Stimulated activated CD8-positive, alpha-beta memory T cell treated with anti-CD3 and anti-CD28 coated beads, Interleukin-12 subunit alpha, Interleukin-12 subunit beta, amount 100 ng/mL, for 4 hours (primary cell): ENCODE measurements at regions not wholly inside any gene's neighbourhood (a gene's known extent, or its start where the extent isn't known, plus 50 kb on each side); places are given as distances from the start of the nearest gene placed in this dataset.
"Not testable (repeated sequence)": the region's sequence is repeated elsewhere in the genome, so short reads cannot be mapped to it uniquely, and the experiment has no call there.

Source experiments
- DNase-seq: peaks from one replicate; pipeline ENCODE4 v3.0.0-alpha.2; 2020; ENCODE audit warnings: low read depth

DNA sequence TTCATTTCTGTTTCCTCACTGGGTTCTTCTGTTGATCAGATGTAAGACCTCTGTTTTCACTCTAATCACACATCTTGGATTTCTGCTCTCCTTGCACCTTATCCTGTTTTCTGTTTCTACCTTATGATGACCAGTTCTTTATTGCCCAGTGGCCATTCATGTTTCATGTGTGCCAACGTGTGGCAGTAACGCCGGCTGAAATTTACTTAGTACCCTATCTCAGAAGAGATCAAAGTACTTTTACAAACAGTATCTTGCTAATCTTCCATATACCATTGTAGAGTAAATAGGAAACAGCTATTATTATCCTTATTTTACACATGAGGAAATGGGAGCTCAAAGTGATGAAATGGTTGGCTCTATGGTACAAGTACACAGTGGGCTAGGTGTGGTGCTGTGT lies 74.0 kb downstream of the GATA3 start:
- DNase-seq: no peak

DNA sequence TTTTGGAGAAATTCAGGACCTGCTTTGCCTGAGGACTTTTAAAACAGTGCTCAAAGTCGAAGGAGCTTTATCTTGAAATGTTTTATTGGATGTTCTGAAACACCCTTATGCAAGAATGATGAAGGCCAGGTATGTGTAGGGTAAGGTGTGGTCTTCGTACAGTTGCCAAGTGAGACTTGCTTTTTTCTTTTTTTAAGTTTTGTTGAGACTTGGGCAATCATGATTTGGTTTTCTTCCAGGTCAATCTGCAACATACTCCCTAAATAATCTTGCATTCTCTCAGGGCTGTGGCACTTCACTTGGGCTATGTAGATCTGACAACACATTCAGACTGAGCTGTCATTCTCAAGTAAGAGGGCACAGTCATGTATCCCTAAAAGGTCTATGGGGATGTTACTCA lies 75.0 kb downstream of the GATA3 start:
- no peak for DNase-seq

DNA sequence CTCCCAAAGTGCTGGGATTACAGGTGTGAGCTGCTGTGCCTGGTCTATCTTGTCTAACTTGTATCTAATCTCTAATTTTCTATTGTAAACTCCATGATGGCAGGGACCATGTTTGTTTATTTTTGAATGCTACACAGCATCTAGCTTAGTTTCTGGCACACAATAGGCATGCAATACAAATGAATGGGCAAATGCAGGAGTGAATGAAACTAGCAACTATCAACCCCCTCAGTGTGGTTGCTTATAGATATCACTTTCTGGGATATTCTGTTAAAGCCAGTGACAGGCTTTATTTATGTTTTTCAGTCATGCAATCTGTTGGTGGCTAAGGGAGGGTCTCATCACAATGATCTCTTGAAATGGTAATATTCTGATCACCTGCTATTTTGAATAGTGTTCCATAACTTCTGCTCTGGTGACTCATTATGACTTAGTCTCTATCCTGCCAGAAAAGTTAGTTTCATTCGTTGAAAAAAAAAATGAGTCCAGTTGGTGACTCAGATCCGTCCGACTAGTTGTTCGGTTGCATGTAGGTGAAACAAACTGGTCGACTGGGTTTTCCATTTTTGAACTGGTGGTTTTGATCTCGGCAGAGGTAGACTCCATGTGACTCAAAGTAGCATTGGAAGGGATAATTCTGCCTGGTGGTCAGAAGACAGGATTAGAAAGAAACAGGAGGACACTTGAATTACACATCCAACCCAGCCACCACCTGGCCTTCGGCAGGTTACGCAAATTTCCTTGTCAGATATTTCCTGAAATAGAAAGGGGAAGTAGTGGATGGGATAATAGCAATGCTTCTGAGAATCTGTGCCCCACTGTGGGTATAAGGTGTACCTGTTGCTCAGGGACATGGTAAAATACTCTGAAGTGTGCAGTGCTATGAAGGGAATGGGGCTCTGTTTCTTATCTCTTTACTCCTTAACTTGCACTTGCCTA lies 76.8 kb downstream of the GATA3 start:
- DNase-seq: no peak

DNA sequence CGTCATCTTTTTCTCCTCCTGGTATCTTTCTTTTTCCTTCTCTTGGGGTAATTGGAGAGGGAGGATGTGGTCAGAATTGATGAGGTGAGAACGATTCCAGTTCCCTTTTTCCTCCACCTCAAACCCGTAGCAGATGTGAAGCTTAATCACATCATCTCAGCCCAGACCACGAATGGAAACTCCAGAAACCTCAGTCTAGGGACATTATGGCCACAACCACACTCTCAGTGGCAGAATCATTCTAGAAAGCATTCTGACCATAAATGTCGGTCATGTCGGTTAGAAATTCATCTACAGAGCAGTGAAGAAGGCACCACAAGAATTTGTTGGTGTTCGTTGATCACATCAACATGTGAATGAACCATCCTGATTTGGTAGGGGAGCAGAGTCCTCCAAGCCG lies 78.7 kb downstream of the GATA3 start:
- no peak for DNase-seq

DNA sequence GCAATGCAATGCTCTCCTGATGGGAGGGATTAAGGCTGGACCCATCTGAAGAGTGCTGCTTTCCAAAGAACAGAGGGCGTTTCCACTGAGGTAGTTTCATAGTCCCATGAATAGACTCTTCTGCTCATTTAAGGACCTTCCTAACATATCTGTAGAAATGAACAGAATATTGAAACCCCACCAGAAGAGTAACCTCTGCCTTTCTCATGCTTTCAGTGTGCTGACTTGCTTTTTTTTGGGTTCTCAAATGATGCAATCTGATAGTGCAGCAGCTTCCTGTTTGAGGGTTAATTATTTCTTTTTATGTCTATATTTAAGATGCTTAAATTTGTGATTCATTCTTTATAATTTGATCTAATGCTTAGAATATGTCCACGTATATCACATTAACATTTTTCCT lies 82.2 kb downstream of the GATA3 start:
- DNase-seq: no peak

DNA sequence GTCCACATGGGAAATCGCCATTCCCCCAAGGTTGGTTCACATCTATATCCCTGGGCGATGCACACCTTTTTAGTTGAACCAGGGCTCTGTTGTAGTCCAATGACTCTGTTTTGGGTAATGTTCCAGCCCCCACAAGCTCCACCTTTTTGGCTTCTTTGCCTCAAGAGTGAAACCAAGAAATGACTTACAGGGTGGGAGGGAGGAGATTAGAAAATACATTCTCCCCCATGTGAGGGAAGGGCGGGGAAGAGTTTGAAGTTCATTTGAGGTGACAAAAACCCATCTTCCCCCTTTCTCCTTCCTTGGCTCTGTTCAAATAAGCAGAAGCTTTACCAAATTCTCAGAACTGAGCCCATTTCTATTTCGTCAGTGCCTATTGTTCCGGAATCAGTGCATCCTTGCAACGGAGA lies 82.8 kb downstream of the GATA3 start:
- DNase-seq: no peak

DNA sequence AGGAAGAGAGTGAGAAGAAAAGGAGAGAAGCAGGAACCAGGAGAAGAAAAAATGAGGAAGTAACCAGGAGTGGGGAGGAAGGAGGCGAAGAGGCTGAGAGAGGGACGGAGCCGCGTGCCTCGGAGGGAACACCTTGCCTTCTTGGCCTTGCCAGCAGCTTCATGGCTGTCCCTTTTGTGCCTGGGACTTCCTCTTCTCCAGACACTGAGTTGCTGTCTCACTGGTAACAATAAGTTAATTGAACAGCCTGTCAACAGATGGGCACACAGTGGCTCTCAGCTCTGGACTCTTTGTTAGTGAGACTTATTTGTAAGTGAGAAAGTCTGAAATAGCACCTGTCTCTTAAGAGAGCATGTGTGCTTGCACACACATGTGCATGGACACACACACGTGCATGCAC lies 83.2 kb downstream of the GATA3 start:
- no peak for DNase-seq

DNA sequence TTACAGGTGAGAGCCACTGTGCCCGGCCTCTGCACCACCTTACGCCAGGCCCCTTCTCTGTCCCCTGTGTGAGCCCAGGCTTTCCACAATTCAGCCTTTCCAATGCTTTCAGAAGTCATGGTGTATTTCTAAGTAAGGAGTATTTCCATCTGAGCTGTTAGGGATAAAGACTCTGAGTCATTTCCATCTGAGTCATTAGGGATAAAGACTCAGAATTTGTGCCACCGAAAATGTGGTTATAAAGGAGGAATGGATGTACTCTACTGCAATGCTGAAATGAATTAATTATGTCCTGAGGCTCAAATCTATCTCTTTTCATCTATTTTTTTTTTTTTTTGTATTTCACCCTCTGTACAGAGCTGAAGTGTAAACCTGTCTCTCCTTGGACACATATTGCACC lies 84.0 kb downstream of the GATA3 start:
- DNase-seq: no peak

DNA sequence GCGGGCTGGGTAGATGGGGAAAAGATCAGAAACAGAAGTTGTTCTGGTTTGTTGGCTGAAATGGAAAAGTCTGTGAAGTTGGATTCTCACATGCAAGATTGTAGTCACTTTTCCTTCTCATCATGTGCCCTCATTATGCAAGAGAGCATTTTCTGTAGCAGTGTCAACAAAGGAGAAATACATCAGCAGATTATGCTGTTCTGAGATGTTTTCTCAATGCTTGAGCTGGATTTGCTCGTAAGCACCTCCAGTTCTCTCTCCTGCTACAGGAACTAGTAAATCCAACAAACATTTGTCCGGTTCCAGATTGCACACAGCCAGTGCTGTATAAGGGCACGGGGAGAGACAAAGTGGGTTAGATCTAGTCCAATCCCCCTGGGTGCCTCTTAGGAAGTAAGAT lies 90.0 kb downstream of the GATA3 start:
- no peak for DNase-seq

DNA sequence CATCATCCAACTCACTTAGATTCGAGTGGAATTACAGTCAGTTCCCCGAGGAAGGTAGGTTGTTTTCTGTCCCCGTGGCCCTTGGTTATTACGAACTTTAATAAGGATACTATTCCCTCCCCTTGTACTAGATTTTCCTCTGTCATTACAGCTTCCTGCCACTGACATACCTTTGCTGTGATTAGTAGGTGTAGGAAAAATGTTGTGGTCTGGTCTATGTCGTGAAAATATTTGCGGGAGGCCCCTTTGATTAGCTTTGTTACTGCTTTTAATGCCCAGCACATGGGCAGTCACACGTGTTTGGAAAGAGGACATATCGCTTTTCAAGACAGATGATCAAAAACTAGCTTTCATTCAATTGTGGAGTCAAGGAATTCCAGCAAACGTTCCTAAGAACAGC lies 92.2 kb downstream of the GATA3 start:
- DNase-seq: no peak

DNA sequence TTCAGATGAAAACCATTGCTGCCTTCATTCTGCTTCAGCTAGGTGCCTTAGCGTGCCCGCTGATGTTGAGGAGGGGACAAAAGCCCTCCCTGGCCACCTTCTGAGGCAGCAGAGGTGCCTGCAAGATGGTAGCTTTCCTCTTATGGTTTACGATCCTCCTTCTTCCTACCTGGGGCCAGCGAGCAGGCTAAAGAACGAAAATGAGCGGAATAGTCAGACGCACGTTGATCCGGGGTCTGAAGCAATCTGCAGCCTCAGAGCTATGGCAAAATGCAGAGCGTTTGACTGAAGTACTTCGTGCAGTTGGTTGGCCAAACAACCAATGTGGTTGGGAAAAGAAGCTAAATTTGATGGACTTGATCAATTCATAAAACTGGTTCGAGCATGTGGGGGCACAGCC lies 95.5 kb downstream of the GATA3 start:
- no peak for DNase-seq

DNA sequence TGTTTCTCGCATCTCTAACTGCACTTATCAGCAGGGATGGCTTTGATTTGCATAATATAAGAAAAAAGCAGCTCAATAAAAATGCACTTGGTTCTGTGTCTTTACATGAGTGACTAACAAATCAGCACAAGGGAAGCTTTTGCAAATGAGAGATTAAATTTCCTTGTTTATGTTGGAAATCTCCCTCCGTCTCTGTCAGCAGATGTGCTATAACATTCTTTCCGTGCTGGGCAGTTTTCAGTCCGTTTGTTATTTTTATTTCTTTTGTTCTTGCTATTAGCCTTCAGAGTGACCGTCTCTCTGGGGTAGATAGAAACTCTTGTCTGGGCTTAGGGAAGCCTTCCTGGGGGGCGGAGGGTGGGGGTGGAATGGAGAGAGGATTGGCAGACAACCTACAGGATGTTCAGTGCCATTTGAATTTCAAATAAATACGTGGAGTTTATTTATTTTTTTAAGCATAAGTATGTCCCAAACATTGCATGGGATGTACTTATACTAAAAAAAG lies 96.0 kb downstream of the GATA3 start:
- no peak for DNase-seq

DNA sequence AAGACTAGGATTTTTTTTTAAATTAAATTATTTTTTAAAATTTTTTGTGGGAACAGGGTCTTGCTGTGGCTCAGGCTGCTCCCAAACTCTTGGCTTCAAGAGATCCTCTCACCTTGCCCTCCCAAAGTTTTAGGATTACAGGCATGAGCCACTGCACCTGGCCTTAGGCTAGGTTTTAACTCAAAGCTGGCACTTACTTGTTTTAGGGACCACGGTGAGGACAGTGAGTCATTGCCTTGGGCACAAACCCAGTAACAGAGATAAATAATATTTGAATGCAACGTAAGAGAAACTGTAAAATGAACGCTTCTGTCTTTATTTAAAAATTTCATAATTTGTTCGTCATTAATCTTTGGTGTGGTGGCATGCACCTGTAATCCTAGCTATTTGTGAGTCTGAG lies 96.6 kb downstream of the GATA3 start:
- DNase-seq: no peak

DNA sequence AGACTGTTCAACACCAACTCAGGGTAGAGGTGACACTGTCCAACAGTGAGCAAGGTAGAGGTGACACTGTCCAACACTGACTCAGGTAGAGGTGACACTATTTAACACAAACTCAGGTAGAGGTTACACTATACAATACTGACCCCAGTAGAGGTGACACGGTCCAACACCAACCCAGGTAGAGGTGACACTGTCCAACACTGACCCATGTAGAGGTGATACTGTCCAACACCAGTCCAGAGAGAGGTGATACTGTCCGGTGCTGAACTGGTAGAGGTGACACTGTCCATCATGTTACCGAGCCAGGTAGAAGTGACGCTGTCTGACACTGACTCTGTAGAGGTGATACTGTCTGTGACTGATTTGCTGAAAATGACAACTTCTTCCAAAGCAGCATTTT lies 102.4 kb downstream of the GATA3 start:
- no peak for DNase-seq

DNA sequence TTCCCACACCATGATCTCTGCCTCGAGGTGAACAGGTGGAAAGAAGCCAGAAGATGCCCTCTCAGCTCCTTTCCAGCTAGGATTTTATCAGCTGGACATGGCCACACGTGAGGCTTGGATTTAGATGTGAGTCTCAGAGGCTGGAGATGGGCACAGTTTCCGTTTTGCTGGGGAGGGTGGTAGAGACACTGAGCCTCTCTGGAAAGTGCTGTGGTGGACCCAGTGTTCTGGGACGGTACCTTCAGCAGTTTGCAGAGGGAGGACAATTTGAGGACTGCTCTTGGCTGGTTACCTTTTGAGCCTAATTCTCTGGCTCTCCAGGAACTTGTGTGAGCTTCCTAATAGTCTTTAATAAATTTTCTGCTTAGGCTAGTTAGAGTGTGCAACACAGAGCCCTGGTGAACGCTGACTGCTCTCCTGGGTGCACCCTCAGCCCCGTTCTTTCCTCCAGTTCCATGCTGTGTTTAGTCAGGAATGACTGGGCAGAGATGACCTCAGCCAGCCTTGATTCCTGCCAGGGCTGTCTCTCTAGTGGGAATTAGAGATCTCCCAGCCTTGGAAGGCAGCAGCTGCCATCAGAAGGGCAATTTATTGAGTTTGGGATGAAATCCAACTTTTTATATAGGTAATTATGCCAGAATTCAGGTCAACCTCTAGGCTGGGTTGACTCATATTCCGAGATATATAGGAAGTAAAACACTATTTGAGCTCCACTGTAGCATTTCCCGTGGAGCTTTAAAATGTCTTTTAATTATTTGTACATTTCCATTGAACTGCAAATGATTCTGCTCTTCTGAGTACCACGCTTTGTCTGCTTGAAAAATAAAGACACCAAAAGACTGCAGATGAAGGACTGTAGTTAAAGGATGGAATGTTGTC lies 103.9 kb downstream of the GATA3 start:
- DNase-seq: no peak

DNA sequence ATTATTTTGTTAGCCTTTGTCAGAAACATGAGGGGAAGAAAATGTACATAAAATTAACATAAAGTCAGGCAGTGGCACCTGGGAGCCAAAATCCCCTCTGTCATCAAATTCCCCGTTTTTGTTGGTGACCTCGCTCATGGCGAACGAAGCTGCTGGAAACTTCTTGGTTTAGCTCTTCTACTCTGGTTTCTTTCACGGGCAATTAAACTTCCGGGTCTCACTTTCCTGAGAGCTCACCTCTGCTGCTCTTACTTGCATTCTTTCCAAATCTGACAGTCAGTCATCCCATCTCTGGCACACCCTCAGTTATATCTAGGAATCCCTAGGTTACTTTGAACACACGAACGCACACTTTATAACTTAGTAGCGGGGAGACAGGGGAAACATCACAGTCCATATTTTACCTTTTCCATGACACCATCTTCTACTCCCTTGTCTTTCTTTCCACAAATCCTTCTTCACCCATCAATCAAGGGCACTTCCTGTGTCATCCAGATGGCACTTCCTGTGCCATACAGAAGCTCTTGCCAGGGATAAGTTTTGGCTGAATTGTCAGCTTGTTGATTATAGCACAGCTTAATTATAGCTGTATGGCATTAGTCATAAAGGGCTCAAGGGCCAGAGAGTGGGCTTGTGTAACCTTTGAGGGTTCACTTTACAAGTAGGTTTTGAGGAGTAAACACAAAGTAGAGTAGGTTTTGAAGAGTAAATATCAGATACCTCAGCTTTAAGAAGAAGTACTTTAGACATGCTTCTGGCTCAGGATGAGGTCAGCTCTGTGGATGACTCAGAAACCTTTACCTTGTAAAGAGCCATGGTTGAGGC lies 105.1 kb downstream of the GATA3 start:
- DNase-seq: no peak

DNA sequence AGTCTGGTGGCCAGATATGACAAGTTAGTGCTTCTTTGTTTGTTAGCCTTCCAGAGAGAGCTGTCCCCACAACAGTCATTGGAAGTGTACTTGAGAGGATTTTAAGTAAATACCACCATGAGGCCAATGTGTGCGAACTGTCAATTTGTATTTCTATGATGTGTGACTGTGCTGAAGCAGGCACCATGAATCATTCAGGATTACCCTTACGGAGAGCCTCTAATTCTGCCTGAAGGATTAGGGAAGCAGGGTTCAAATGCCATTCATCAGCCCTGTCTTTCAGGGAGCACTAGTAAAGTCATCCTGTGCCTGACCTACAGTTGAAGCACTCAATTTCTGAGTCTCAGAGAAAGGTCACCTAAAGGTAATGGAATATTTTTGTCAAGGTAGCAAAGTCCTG lies 109.3 kb downstream of the GATA3 start:
- DNase-seq: no peak

DNA sequence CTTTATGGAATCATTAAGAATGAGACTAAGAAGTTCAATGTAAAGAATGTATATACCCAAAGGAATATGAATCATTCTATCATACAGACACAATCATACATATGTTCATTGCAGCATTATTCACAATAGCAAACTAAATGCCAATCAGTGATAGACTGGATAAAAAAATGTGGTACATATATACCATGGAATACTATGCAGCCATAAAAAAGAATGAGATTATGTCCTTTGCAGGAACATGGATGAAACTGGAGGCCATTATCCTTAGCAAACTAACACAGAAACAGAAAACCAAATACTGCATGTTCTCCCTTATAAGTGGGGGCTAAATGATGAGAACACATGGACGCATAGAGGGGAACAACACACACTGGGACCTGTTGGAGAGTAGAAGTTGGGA lies 110.2 kb downstream of the GATA3 start:
- not testable (repeated sequence) for DNase-seq

DNA sequence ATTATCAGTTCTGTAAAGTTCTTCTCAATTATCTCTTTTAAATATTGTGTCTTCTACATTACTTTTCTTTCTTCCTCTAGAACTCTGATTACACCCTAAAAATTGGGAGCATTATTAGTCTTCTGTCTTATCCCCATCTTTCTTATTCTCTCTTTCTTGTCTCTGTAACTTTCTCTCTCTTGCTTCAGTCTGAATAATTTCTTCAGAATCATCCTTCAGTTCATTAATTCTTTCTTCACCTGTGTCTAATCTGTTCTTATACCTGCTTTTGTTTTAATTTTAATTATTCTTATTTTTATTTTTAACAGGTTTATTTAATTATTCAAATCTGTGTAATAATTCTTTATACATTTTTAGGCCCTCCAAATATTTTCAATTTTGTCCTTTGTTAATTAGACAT lies 114.3 kb downstream of the GATA3 start:
- DNase-seq: no peak

DNA sequence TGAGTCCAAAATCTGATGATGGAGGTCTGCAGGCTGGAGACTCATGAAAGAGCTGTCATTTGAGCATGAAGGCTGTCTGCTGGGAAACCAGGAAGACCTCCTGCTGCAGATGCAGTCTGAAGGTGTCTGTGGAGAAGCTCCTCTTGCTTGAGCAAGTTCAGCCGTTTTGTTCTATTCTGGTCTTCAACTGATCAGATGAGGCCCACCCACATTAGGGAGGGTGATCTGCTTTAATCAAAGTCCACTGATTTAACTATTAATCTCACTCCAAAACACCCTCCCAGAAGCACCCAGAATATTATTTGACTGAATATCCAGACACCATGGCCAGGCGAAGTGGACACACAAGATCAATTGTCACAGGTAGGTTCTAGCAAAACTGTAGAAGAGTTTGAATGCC lies 116.5 kb downstream of the GATA3 start:
- DNase-seq: no peak

DNA sequence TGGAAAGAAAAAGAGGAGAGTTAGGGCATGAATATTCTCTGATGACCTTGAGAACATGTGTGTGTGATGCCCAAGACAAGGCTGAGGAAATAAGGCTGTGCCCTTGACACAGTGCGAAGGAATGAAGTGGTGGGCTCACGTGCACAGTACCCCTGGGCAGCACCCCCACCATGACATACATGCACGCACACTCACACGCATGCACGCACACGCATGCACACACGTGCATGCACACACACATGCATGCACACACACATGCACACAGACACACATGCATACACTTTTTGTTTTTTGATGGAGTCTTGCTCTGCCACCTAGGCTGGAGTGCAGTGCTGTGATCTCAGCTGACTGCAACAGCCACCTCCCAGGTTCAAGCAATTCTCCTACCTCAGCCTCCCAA lies 118.1 kb downstream of the GATA3 start:
- no peak for DNase-seq

DNA sequence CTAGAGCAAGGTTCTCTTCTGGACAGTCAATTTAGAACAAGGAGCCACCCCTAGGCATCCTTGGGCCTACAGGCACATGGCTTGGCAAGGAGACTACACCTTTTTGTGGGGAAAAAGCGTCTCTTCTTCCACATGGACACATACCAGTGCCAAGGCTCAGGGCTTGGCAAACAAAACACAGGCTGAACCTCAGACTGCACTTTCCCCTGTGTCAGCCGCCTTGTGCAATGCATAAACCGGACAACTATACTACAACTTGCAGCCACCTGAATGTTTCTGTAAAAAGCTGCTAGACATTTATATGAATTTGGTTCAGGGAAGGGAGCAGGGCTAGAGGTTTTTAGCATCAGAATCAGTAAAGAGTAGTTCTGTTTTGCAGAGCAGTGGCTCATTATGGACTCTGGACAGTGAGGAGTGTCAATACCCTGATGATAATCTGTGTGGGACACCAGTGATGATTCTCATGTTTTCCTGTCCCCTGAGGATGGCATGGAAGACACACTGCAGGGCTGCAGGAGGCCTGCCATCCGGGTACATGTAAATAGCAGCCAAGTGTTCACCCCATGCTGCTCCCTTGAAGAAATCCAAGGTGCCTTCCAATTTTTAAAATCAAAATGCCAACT lies 118.9 kb downstream of the GATA3 start:
- no peak for DNase-seq
